MM.1S (cell line): ENCODE measurements at regions not wholly inside any gene's neighbourhood (a gene's known extent, or its start where the extent isn't known, plus 50 kb on each side); places are given as distances from the start of the nearest gene placed in this dataset.

Experiments used
- EZH2 ChIP-seq: fragments of 300-600 bp; sonication (generic); optimal IDR thresholded peaks from 2 replicates; pipeline ENCODE3; 2017; ENCODE audit warnings: low read depth, mild to moderate bottlenecking, antibody characterized with exemption, low read length, mixed read lengths
- EZH2phosphoT487 ChIP-seq: fragments of 300-600 bp; sonication (generic); IDR thresholded peaks from 2 replicates; pipeline ENCODE4 v1.6.1; 2018; ENCODE audit warnings: antibody characterized with exemption, low read length
- TF ChIP-seq, protein P1 (sequence below): fragments of 300-600 bp; sonication (generic); IDR thresholded peaks from 2 replicates; pipeline ENCODE4 v1.5.1; 2016; ENCODE audit warnings: antibody characterized with exemption, low read length, mixed read lengths

DNA sequence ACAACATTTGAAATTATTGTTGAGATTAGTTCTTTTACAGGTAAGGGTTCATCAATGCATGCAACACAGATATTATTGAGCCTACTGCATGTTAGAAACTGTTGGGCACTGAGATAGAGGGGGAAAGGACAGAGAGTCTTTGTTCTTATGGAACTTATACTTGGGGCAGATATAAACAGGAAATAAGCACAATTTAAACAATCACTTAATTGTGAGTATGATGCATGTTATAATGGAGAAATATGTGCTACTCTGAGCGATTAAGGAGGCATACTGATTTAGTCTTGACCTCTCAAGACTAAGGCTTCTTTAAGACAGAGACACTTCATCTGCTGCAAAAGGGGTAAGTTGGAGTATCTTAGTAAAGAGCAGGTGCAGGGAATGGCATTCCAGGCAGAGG is 593.3 kb downstream of the CCSER2 start:
- TF ChIP-seq, protein P1, sequence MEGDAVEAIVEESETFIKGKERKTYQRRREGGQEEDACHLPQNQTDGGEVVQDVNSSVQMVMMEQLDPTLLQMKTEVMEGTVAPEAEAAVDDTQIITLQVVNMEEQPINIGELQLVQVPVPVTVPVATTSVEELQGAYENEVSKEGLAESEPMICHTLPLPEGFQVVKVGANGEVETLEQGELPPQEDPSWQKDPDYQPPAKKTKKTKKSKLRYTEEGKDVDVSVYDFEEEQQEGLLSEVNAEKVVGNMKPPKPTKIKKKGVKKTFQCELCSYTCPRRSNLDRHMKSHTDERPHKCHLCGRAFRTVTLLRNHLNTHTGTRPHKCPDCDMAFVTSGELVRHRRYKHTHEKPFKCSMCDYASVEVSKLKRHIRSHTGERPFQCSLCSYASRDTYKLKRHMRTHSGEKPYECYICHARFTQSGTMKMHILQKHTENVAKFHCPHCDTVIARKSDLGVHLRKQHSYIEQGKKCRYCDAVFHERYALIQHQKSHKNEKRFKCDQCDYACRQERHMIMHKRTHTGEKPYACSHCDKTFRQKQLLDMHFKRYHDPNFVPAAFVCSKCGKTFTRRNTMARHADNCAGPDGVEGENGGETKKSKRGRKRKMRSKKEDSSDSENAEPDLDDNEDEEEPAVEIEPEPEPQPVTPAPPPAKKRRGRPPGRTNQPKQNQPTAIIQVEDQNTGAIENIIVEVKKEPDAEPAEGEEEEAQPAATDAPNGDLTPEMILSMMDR: no peak
- TF ChIP-seq EZH2phosphoT487 (no peak), EZH2 (no peak)
